MCF 10A (cell line): ENCODE measurements at regions not wholly inside any gene's neighbourhood (a gene's known extent, or its start where the extent isn't known, plus 50 kb on each side); places are given as distances from the start of the nearest gene placed in this dataset.
A peak's percentile ranks its signal among the peaks of the same experiment; 100 is the strongest.

Experiments used
- BruUV-seq: library from RNA; stranded (reverse); fragments of 400-500 nt; replicated peaks from 2 replicates; lab custom pipeline; 2021; lab: Mats Ljungman, UMichigan
- CTCF ChIA-PET: fragments of 300-600 bp; sonication (Branson Sonifier 250); formaldehyde crosslinking; extraction: SDS; loops from one replicate; lab custom pipeline; 2021; ENCODE audit warnings: antibody characterized with exemption, inconsistent platforms; lab: Yijun Ruan, JAX
- POLR2A ChIA-PET: fragments of 300-600, 350-650 bp; sonication (Branson Sonifier 250); formaldehyde crosslinking; extraction: SDS; loops from one replicate; lab custom pipeline; 2020; ENCODE audit warnings: antibody characterized with exemption, inconsistent platforms; lab: Yijun Ruan, JAX
- DNase-seq: peaks from one replicate; pipeline ENCODE4 v3.0.0-alpha.2; 2018; ENCODE audit not compliant: unreplicated experiment
- H3K27ac Mint-ChIP-seq: one replicate; pipeline ENCODE4 v1.8.0; 2022; ENCODE audit warnings: mild to moderate bottlenecking, low read depth, mixed read lengths; ENCODE audit not compliant: unreplicated experiment
- H3K27me3 Mint-ChIP-seq: one replicate; pipeline ENCODE4 v1.8.0; 2022; ENCODE audit warnings: mixed read lengths; ENCODE audit not compliant: insufficient read depth, unreplicated experiment
- H3K36me3 Mint-ChIP-seq: one replicate; pipeline ENCODE4 v1.8.0; 2022; ENCODE audit warnings: mild to moderate bottlenecking, moderate library complexity, mixed read lengths; ENCODE audit not compliant: insufficient read depth, unreplicated experiment
- H3K4me1 Mint-ChIP-seq: one replicate; pipeline ENCODE4 v1.8.0; 2022; ENCODE audit warnings: mixed read lengths; ENCODE audit not compliant: insufficient read depth, unreplicated experiment
- H3K4me3 Mint-ChIP-seq: one replicate; pipeline ENCODE4 v1.8.0; 2022; ENCODE audit warnings: mild to moderate bottlenecking, moderate library complexity, mixed read lengths; ENCODE audit not compliant: unreplicated experiment
- H3K9me3 Mint-ChIP-seq: one replicate; pipeline ENCODE4 v1.8.0; 2022; ENCODE audit warnings: mixed read lengths; ENCODE audit not compliant: unreplicated experiment
- CTCF ChIP-seq: fragments of 200-600 bp; IDR thresholded peaks from one replicate; pipeline ENCODE4 v1.8.0; 2022; ENCODE audit warnings: antibody characterized with exemption, mild to moderate bottlenecking; ENCODE audit not compliant: unreplicated experiment
- intact Hi-C: fragments of 100-400 bp; cut with micrococcal nuclease; formaldehyde crosslinking; loops from 2 replicates; pipeline ENCODE4 v1.14.1; 2022

GRCh38 chr3:5787861-5788488, 600.5 kb downstream of the EDEM1 start:
- peak; percentile 16 for DNase-seq
- Mint-ChIP-seq H3K9me3 (no peaks in the 10 kb centered on the region), H3K27ac (no peak overlapping the region), H3K27me3 (no peaks in the 10 kb centered on the region), H3K36me3 (no peaks in the 10 kb centered on the region), H3K4me3 (no peak overlapping the region), H3K4me1 (no peaks in the 10 kb centered on the region)
- intact Hi-C loops = loop anchor here (5.0 kb wide), 3 partner anchors 361 to 1009 kb away; no protein-coding TSS in a partner anchor
- TF ChIP-seq CTCF = peak; percentile 40
- ChIA-PET POLR2A (no interaction called here), CTCF (interaction anchor here (0.6 to 1.3 kb wide), 11 partner anchors 25 to 1113 kb away, joined by 3 to 6 read pairs (median 3); no protein-coding TSS in a partner anchor)
- no TSS peak for BruUV-seq

GRCh38 chr3:5788496-5788895, 601.0 kb downstream of the EDEM1 start:
- Mint-ChIP-seq H3K4me1 (no peaks in the 10 kb centered on the region), H3K27me3 (no peaks in the 10 kb centered on the region), H3K27ac (no peak overlapping the region), H3K9me3 (no peaks in the 10 kb centered on the region), H3K4me3 (no peak overlapping the region), H3K36me3 (no peaks in the 10 kb centered on the region)
- BruUV-seq = no TSS peak
- intact Hi-C loops = loop anchor here (5.0 kb wide), 3 partner anchors 361 to 1009 kb away; no protein-coding TSS in a partner anchor
- DNase-seq = no peak
- no peak for TF ChIP-seq CTCF
- ChIA-PET POLR2A (no interaction called here), CTCF (interaction anchor here (0.6 to 1.3 kb wide), 8 partner anchors 24 to 1023 kb away, joined by 3 to 6 read pairs (median 3); no protein-coding TSS in a partner anchor)

GRCh38 chr3:5791558-5791957, 604.1 kb downstream of the EDEM1 start:
- Mint-ChIP-seq H3K27ac (no peak overlapping the region), H3K4me3 (no peak overlapping the region), H3K4me1 (no peaks in the 10 kb centered on the region), H3K27me3 (no peaks in the 10 kb centered on the region), H3K36me3 (no peaks in the 10 kb centered on the region), H3K9me3 (no peaks in the 10 kb centered on the region)
- ChIA-PET POLR2A (no interaction called here), CTCF (interaction anchor here (0.5 to 0.7 kb wide), 2 partner anchors 684 to 1396 kb away, joined by 3 read pairs; no protein-coding TSS in a partner anchor)
- TF ChIP-seq CTCF = no peak
- DNase-seq = peak; percentile 36
- intact Hi-C loops = no loop called here
- BruUV-seq = no TSS peak

GRCh38 chr3:5796541-5796940, 609.0 kb downstream of the EDEM1 start:
- intact Hi-C loops = no loop called here
- no peaks in the 10 kb centered on the region for H3K9me3 Mint-ChIP-seq
- H3K36me3 Mint-ChIP-seq = no peaks in the 10 kb centered on the region
- no peak overlapping the region for H3K27ac Mint-ChIP-seq
- BruUV-seq = no TSS peak
- DNase-seq = no peak
- ChIA-PET POLR2A (interaction anchor here (0.9 kb wide), 1 partner anchor 28 kb away, joined by 3 read pairs; no protein-coding TSS in a partner anchor), CTCF (interaction anchor here (1.0 kb wide), 1 partner anchor 10 kb away, joined by 5 read pairs; no protein-coding TSS in a partner anchor)
- no peak overlapping the region for H3K4me3 Mint-ChIP-seq
- H3K27me3 Mint-ChIP-seq = no peaks in the 10 kb centered on the region
- no peak for TF ChIP-seq CTCF
- H3K4me1 Mint-ChIP-seq = peaks cover 7% of the 10 kb centered on the region
